ENCODE measurements at regions not wholly inside any gene's neighbourhood (a gene's known extent, or its start where the extent isn't known, plus 50 kb on each side); places are given as distances from the start of the nearest gene placed in this dataset.
"Not testable (repeated sequence)": the region's sequence is repeated elsewhere in the genome, so short reads cannot be mapped to it uniquely, and the experiment has no call there.

- DNase-seq = no peak
Observed at GRCh38 chr6:3900744-3901336, 51.7 kb downstream of the FAM50B start.

GRCh38 chr6:3902871-3903648, 53.9 kb downstream of the FAM50B start:
- DNase-seq = no peak

GRCh38 chr6:3904518-3904917, 55.3 kb downstream of the FAM50B start:
- DNase-seq = no peak

GRCh38 chr6:3905945-3906845, 57.0 kb downstream of the FAM50B start:
- no peak for DNase-seq

GRCh38 chr6:3906846-3907151, 57.6 kb downstream of the FAM50B start:
- DNase-seq = no peak

- DNase-seq = no peak
Observed at GRCh38 chr6:3908223-3908622, 59.0 kb downstream of the FAM50B start.

- DNase-seq = no peak
Observed at GRCh38 chr6:3908961-3909360, 59.8 kb downstream of the FAM50B start.

GRCh38 chr6:3910106-3910663, 61.0 kb downstream of the FAM50B start:
- DNase-seq = no peak

- DNase-seq = no peak
Observed at GRCh38 chr6:3911130-3911529, 62.0 kb downstream of the FAM50B start.

- no peak for DNase-seq
Observed at GRCh38 chr6:3911614-3912336, 62.6 kb downstream of the FAM50B start.

- DNase-seq = no peak
Observed at GRCh38 chr6:3912361-3913076, 63.3 kb downstream of the FAM50B start.

- no peak for DNase-seq
Observed at GRCh38 chr6:3913077-3913957, 64.1 kb downstream of the FAM50B start.

GRCh38 chr6:3913958-3914337, 64.8 kb downstream of the FAM50B start:
- no peak for DNase-seq

GRCh38 chr6:3915076-3915791, 66.1 kb downstream of the FAM50B start:
- no peak for DNase-seq

GRCh38 chr6:3916211-3916610, 67.0 kb downstream of the FAM50B start:
- DNase-seq = no peak

GRCh38 chr6:3916749-3917148, 67.6 kb downstream of the FAM50B start:
- not testable (repeated sequence) for DNase-seq

GRCh38 chr6:3918469-3918868, 69.3 kb downstream of the FAM50B start:
- peak; percentile 51 for DNase-seq

GRCh38 chr6:3919130-3919628, 70.0 kb downstream of the FAM50B start:
- no peak for DNase-seq

- no peak for DNase-seq
Observed at GRCh38 chr6:3919849-3920248, 70.7 kb downstream of the FAM50B start.

GRCh38 chr6:3920321-3920720, 71.1 kb downstream of the FAM50B start:
- no peak for DNase-seq

Data from NCI-H2107 (cell line).